GM21825 (cell line): ENCODE measurements at regions not wholly inside any gene's neighbourhood (a gene's known extent, or its start where the extent isn't known, plus 50 kb on each side); places are given as distances from the start of the nearest gene placed in this dataset.

Source experiments
- ATAC-seq: cut with Tn5 transposase; IDR thresholded peaks from one replicate; pipeline ENCODE4 v1.9.1; 2021; ENCODE audit warnings: mild to moderate bottlenecking, moderate library complexity; ENCODE audit not compliant: unreplicated experiment

DNA sequence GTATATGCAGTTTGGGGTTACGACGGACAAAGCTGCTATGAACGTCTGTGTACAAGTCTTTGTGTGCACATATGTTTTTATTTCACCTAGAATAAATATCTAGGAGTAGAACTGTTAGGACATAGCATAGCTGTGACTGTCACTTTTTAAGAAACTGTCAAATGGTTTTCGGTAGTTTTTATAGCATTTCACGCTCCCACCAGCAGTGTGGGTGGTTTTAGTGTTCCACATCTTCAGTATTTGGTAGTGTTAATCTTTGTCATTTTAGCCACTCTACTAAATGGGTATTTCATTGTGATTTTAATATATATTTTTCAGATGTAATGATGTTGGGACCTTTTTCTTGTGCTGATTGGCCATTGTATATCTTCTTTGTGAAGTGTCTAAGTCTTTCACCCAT is 109.1 kb upstream of the BCAT1 start:
- no peak for ATAC-seq

DNA sequence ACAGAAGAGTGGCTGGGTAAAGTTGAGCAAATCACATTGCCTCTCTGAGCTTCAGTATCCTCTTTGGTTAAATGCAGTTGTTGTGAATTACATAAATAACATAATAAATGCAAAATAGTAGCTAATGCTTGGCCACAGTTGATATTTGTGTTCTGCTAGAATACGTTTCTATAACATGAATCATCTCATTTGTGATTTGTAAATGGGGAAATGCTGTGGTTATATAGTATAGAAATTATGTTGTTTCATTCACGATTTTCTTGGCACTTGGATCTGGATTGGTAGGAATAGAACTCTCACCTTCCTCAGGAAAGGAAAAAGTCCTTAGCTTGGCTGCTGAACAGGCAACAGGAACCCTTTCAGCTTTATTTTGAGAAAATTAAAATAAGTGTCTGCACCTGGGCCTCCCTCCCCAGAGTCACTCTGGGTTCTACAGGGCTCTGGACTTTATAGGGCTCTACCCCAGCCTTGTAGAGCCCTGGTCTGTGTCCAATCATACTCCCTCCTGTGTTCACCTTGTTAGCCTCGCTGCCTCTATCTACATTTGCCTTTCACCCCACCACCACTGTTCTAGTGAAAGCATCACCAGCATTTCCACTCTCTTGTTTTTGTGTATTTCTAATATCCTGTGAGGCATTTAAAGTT is 107.7 kb upstream of the BCAT1 start:
- peak; percentile 17 for ATAC-seq

DNA sequence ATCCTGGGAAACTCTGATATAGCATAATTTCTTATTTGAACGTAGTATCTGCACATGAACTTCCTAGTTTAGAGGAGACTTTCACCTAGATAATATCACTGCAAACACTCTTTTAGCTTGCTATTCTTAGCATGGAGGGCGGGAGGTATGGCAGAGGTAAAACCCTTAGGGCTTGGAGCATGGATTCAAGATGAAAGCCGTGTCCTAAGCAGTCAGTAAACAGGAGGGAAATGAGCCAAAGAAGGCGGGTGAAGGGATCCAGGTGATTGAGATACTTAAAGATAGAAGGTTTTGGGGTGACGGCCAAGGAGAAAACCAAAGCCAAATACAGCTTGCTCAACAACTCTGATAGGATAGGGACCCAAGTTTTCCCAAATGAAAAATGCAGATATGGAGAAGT is 107.1 kb upstream of the BCAT1 start:
- no peak for ATAC-seq

DNA sequence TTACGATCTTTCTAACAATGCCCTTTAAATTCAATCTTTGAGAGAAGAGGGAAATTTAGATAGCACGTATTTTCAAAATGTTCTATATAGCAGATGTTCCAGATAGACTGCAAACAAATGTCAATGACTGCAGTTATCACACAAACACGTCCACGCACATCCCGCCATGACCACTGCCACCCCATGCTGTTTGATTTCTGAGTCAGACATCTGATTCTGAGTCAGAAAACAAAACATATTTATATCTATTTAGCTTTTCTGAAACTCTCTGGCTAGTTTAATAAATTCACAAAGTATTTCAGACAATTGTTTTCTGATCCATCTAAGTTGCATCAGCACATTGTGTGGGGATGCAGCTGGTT is 105.9 kb upstream of the BCAT1 start:
- no peak for ATAC-seq

DNA sequence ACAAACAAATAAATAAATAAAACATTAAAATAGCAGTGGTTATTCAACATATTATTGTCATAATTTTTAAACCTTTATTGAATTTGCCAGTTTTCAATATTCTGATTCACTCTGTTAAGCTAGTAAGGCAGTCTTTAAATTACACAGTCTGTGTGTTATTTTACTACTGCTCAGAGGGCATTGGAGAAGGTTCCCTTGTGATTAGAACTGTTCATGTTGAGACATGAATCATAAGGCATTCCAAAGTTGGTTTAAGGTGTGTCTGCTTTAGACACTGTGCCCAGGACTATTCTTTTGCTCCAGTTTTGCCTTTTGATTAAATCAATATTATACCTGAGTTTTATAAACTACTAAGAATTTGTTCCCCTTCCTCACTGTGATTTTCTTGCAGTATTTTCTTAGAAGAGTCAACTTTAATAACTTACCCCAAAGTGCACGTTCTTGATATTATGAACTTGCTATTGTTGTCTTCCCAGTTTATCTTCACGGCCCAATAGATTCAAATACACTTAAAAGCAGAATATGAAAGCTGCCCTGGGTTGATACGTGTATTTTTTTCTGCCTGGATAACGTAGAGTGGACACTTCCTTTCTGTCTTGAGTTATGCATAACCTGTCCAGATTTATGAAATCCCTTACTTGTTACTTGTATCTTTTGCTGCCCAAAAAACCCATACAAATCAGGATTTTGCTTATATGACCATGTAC is 105.3 kb upstream of the BCAT1 start:
- no peak for ATAC-seq

DNA sequence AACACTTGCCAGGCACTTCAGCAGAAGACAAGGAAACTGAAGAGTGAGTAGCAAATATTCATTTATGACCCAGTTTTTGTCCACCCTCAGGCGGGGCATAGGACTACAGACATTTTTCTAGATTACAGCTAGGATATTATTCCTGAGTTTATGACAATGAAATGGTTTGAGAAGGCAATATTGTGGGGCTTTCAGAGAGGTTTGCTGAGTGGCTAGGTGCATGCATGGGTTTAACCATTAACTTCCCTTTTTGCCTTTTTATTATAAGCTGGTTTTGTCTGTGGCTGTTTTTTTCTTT is 104.0 kb upstream of the BCAT1 start:
- ATAC-seq, result no peak

DNA sequence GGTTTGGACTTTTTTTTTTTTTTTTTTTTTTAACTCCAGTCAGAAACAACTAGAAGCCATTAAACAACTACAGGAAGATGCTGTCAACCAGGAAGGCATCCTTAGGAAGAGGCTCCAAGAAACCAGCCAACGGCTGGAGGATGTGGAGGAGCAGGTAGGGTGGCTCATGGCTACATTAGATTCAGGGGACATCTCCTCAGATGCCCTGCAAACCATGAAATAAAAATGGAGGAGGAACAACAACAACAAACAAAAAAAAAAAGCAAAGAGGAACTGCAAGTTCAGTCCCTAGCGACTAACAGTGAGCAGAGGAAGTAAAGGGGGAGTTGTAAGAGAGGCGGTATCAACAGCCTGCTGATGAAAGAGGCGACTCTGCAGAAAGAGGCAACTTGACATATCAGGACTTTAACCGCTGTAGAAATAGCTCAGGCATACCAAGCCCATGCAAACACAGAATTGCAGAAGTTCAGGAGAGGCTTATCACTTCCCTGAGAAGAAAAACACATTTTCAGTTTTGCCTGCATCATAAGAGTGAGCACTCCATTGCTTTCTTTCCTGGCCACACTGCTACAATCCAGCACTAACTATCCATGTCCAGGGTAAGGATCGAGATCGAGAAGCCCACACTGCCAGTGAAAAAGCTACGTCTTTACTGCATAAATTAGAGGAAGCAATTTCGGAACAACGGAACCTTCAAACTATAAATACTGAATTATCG is 103.5 kb upstream of the BCAT1 start:
- peak; percentile 70 for ATAC-seq

DNA sequence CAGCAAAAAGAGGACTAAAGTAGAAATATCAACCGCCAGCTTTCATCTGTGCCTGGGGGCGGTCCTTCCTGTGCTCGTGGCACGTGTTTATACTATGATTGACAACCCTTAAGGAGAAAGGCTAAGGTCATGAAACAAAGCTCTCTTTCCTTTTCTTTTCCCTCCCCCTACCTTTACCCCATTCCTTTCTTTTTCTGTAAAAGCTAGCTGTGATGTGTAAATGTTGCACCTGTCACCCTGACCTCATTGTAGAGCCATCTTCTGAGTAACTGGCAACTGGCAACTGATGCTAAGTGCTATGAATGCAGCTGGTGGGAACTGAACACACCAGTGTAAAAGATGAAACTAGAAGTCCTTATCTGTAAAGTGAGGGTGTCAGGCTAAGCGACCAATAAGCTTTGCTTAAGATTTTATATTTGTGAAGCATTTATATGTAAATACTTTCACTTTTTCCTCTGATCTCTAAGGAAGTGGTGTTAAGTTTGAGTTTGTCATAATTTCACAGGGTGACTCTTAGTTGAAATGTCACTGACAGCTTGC is 102.8 kb upstream of the BCAT1 start:
- ATAC-seq, result peak; percentile 56

DNA sequence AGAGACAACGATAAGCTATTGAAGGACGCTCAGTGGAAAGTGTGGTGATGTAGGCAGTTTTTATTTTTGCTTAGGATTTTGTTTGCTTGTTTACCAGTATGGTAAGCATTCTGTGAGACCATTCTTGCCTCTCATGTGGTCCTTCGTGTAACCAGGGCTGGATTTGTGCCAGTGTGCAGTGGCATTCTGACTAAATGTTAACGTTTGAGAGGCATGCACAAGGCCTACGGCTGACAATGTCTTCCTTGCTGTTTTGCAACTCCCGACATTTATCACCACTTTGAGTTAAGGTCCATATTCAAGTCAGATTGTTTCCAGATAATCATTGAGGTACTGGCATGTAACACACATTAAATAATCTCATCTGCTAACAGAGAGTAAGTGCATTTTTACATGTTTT is 102.3 kb upstream of the BCAT1 start:
- ATAC-seq, result no peak

DNA sequence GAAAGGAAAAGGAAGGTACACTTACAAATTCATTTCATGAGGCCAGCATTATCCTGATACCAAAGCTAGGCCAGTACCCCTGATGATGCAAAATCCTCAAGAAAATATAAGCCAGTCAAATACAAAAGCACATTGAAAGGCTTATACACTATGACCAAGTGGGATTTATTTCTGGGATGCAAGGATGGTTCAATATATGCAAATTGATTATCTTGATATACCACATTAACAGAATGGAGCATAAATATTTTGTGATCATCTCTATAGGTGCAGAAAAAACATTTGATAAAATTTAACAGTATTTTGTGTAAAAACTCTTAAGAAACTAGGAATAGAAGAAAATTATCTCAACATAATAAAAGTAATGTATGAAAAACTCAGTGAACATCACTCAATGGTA is 97.0 kb upstream of the BCAT1 start:
- ATAC-seq, result no peak

DNA sequence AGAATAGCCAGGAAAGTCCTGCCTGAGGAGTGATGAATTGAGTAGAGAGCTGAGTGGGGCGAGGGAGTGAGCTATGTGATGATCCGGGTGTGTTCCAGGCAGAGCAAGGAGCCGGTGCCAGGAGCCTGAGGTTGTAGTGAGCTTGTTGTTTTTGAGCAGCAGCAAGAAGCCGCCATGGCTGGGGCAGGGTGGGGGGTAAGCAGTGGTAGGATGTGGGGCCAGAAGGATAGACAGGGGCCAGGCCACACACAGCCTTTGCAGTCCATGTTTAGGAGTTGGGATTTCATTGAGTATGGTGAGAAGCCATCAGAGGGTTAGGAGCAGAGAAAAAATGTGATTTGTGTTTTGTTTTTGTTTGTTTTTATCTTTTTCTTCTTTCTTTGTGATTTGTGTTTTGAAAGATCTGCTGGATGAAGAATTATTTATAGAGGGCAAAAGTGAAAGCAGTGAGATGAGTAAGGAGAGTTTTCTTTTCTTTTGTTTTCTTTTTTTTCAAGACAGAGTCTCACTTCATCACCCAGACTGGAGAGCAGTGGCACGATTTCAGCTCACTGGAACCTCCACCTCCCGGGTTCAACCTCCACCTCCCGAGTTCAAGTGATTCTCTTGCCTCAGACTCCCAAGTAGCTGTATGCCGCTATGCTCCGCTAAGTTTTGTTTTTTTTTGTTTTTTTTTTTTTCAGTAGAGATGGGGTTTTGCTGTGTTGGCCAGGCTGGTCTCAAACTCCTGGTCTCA is 92.3 kb upstream of the BCAT1 start:
- no peak for ATAC-seq

DNA sequence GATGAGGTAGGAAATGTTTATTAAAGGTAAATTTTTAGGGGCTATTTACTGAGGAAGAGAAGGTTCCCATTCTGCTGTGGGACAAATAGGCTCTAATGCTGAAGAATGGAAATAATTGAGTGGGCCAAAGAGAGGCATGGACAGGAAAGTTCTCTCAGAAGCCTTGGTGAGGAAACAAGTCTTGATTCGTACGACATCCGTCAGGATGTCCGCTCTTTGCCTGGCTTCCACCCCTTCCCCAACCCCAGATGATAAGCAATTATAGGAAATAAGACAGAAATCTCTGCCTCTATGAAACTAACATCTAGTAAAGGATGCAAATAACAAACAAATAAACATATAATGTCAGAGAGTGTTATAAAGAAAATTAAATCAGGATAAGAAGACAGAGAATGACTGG is 91.7 kb upstream of the BCAT1 start:
- ATAC-seq, result no peak

DNA sequence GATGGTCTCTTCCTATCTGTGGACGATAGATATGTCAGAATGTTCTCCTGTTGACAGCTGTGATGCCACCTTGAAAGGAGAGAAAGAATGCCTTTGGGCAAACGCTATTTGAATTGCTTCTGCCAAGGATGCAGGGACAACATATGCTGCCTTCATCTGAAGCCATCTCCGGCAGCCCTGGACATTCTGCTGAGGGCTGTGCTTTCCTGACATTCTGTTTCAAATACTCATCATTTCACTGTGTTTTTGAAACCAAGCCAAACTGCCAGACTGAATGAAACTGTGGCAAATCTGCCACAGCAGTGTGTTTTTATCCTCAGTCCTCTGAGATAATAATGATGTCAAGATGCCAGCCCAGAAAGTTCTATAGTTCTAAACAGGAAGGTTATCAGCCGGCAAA is 85.8 kb upstream of the BCAT1 start:
- ATAC-seq, result no peak

DNA sequence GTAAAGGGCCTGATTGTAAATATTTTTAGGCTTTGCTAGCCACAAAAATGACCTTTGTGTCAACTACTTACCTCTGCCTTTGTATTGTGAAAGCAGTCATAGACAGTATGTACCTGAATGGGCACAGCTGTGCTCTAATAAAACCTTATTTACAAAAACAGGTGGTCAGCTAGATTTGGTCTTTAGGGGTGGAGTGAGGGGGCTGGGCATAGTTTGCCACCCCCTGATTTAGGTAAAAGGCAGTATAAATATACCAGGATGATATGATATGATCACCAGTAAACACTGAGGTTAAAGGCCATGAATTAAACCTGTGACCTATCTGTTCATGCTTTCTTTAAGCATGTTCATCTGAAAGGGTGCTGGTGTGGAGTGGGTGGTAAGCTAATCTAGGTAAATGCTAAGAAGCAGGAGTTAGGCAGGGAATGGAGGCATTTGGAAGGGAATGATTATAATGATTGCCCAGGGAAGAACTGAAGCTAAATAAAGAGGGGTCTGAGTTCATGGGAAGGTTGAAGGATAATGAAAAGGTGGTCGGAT is 77.1 kb upstream of the BCAT1 start:
- ATAC-seq, result no peak

DNA sequence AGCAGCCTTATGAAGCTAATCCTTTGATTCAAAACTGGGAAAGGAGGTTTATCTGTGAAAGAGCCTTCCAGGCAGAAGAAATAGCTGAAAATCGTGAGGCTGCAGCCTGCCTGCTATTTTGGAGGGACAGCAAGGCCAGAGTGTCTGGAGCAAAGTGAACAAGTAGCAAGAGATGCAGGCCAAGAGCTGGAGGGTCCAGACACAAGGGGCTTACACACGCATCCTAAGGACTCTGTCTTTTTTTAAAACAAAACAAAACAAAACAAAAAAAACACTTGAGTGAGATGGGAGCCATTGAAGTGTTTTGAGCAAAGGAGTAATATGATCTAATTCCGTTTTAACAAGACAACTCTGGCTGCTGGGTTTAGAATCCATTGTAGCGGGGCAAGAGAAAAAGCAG is 76.4 kb upstream of the BCAT1 start:
- ATAC-seq, result no peak

DNA sequence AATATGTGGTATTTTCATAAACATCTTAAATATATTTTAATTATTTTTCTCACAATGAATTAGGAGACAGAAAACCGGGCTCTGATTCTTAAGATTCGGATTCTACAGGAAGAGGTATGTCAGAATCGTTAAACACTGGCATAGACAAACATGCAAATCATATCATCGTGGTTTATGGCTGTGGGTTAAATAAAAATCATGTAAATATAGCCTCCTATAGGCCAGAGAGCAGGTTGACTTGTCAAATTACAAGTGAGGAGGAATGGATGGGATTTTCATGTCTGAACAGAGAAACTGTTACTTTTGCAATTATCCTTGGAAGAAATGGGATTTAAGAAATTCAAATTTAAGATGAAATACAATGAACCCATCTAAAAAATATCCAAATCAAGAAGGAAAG is 74.9 kb upstream of the BCAT1 start:
- ATAC-seq, result no peak

DNA sequence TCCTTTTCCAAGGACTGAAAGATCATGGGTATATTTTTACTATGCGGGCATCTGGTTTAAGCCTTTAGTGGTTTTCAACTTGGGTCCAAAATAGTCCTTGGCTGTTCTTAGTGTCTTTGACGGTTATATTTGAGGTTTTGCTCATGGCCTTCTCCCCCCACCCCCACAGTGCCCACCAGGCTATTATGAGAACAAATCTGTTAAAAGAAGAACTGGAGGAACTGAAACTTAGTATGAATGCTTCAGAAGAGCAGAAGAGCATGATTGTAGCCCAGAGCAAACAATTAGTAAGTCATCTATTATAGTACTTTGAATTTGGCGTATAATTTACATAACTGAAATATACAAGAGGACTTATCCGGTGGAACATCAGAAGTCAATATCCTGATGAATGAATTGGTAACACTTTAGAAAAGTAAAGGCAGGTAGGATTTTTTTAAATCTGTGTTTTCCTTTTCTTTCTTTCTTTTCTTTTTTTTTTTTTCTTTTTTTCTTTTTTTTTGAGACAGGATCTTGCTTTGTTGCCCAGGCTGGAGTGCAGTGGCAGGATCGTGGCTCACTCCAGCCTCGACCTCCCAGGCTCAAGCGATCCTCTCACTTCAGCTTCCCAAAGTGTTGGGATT is 71.8 kb upstream of the BCAT1 start:
- peak; percentile 93 for ATAC-seq

DNA sequence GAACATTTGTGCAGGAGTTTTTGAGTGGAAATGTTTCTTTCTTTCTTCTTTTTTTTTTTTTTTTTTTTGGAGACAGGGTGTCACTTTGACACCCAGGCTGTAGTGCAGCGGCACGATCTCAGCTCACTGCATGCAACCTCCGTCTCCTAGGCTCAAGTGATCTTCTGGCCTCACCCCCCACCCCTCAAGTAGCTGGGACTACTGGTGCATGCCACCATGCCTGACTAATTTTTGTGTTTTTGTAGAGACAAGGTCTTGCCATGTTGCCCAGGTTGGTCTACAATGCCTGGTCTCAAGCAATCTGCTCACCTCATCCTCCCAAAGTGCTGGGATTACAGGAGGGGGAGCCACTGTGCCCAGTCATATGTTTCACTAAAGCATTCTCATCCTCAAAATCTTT is 69.2 kb upstream of the BCAT1 start:
- ATAC-seq, result no peak

DNA sequence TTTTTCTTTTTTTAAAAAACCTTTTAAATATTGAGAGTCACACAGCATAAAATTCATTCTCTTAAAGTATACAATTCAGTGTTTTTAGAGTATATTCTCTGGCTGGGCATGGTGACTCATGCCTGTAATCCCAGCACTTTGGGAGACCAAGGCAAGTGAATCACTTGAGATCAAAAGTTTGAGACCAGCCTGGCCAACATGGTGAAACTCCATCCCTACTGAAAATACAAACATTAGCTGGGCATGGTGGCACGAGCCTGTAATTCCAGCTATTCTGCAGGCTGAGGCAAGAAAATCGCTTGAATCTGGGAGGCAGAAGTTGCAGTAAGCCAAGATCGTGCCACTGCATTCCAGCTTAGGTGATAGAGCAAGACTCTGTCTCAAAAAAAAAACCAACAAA is 68.4 kb upstream of the BCAT1 start:
- no peak for ATAC-seq

DNA sequence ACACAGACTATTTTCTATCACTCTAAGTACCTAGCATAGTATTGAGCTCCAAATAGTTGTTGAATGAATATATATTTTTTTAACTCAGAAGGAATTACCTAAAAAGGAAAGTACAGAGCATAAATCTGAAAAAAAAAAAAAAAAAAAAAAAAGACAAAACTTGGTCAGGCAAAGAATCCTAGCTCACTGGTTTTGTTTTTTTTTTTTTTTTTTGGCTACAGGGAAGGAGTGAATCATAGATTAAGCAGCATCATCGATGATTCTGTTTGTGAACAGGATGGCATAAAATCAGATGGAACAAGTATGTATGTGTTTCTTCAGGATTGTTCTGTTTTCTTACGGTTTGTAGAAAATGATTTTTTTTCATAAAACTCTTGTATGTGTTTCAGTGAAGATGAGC is 66.1 kb upstream of the BCAT1 start:
- ATAC-seq, result no peak

DNA sequence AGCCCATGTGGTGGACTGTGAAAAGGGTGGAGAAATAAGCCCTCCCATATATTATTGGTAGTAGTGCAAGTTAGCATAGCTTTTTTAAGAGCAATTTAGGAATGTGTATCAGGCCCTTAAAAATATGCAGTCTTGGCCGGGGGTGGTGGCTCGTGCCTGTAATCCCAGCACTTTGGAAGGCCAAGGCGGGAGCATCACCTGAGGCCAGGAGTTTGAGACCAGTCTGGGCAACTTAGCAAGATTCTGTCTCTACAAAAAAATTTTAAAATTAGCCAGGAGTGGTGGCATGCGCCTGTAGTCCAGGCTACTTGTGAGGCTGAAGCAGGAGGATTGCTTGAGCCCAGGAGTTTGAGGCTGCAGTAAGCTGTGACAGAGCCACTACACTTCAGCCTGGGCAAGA is 64.2 kb upstream of the BCAT1 start:
- ATAC-seq, result no peak
